ENCODE measurements at regions not wholly inside any gene's neighbourhood (a gene's known extent, or its start where the extent isn't known, plus 50 kb on each side); places are given as distances from the start of the nearest gene placed in this dataset.

DNA sequence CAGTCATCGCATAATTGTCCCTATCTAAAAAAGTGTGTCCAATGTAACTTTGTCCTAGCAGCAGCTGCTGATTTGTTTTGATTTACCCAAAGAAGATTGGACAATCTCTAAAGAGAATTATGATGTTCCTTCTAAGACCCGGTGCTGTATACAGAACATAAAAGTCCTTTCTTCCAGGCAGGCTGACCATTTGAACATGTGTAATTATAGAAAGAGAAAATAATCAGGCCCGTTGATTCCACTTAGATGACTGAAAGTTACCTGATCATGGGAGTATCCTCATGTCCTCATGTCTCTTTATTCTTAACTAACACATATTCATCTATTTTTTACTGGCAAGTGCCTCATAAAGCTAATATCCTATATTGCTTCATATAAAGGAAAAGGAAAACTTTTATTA is 164.1 kb upstream of the MRPS30 start:
- Mint-ChIP-seq H3K27me3 (ENCODE audit: insufficient read depth, unreplicated experiment) (no peaks in the 10 kb centered on the region), H3K27ac (ENCODE audit: unreplicated experiment) (no peak overlapping the region), H3K36me3 (ENCODE audit: insufficient read depth, unreplicated experiment) (no peaks in the 10 kb centered on the region), H3K4me3 (ENCODE audit: unreplicated experiment) (no peak overlapping the region), H3K4me1 (ENCODE audit: low read depth, unreplicated experiment) (no peaks in the 10 kb centered on the region), H3K9me3 (ENCODE audit: unreplicated experiment) (no peaks in the 10 kb centered on the region)
- H3K9me3 ChIP-seq: no peaks in the 10 kb centered on the region
- H3K27me3 ChIP-seq (replicated peaks; ENCODE audit: control insufficient read depth, insufficient read depth, low read length): no peaks in the 10 kb centered on the region
- intact Hi-C loops (cut with micrococcal nuclease; ENCODE audit: unreplicated experiment): no loop called here
- H3K4me3 ChIP-seq (ENCODE audit: low read depth, low read length): no peak overlapping the region
- TF ChIP-seq, protein P1, sequence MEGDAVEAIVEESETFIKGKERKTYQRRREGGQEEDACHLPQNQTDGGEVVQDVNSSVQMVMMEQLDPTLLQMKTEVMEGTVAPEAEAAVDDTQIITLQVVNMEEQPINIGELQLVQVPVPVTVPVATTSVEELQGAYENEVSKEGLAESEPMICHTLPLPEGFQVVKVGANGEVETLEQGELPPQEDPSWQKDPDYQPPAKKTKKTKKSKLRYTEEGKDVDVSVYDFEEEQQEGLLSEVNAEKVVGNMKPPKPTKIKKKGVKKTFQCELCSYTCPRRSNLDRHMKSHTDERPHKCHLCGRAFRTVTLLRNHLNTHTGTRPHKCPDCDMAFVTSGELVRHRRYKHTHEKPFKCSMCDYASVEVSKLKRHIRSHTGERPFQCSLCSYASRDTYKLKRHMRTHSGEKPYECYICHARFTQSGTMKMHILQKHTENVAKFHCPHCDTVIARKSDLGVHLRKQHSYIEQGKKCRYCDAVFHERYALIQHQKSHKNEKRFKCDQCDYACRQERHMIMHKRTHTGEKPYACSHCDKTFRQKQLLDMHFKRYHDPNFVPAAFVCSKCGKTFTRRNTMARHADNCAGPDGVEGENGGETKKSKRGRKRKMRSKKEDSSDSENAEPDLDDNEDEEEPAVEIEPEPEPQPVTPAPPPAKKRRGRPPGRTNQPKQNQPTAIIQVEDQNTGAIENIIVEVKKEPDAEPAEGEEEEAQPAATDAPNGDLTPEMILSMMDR (IDR thresholded peaks at IDR 0.05; ENCODE audit: insufficient read depth in 1 of 2, low read depth in 1 of 2, low read length in 1 of 2, severe bottlenecking in 1 of 2, unreplicated experiment in 1 of 2): no peak
- no TSS peak for BruUV-seq (replicated peaks)
- ChIA-PET CTCF (no interaction called here), POLR2A (no interaction called here)
- H3K36me3 ChIP-seq (ENCODE audit: control insufficient read depth, insufficient read depth, low read length): no peaks in the 10 kb centered on the region
- no peak for DNase-seq
- H3K4me1 ChIP-seq: no peaks in the 10 kb centered on the region

- POLR2A ChIA-PET: no interaction called here
- intact Hi-C loops (cut with micrococcal nuclease; ENCODE audit: unreplicated experiment): no loop called here
- CTCF ChIA-PET: no interaction called here
- H3K4me1 ChIP-seq: no peaks in the 10 kb centered on the region
- H3K4me3 ChIP-seq (ENCODE audit: low read depth, low read length): no peak overlapping the region
- DNase-seq: no peak
- H3K9me3 ChIP-seq: no peaks in the 10 kb centered on the region
- H3K36me3 Mint-ChIP-seq (ENCODE audit: insufficient read depth, unreplicated experiment): no peaks in the 10 kb centered on the region
- TF ChIP-seq, protein P1 (IDR thresholded peaks at IDR 0.05; ENCODE audit: insufficient read depth in 1 of 2, low read depth in 1 of 2, low read length in 1 of 2, severe bottlenecking in 1 of 2, unreplicated experiment in 1 of 2): no peak
- no peak overlapping the region for H3K4me3 Mint-ChIP-seq (ENCODE audit: unreplicated experiment)
- no peak overlapping the region for H3K27ac Mint-ChIP-seq (ENCODE audit: unreplicated experiment)
- H3K4me1 Mint-ChIP-seq (ENCODE audit: low read depth, unreplicated experiment): no peaks in the 10 kb centered on the region
- no peaks in the 10 kb centered on the region for H3K27me3 ChIP-seq (replicated peaks; ENCODE audit: control insufficient read depth, insufficient read depth, low read length)
- no peaks in the 10 kb centered on the region for H3K9me3 Mint-ChIP-seq (ENCODE audit: unreplicated experiment)
- BruUV-seq (replicated peaks): no TSS peak
- H3K36me3 ChIP-seq (ENCODE audit: control insufficient read depth, insufficient read depth, low read length): no peaks in the 10 kb centered on the region
- no peaks in the 10 kb centered on the region for H3K27me3 Mint-ChIP-seq (ENCODE audit: insufficient read depth, unreplicated experiment)
Observed at GRCh38 chr5:44641820-44642219, 166.9 kb upstream of the MRPS30 start.

DNA sequence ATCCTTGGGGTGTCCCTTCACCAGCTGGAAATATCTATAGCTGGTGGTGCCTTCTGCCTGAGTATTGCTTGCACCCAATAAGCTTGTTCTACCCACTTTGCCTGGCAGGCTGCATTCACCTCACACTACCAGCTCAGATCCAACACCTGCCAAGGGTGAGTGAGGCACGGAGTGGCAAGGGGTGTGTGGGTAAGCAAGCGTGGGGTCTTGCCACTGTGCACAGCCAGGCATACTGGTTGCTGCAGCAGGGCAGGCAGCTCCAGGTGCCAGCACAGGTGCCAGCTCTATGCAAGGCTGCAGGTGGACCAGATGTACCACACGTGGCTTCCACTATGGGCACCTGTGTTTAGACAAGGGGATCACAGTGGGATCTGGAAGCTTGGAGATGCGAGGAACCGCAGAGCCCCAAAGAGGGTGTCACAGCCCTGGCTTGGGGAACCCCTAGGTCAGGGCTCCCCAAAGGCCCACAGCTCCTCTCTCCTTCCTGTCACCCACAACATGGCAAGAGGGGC is 167.7 kb upstream of the MRPS30 start:
- BruUV-seq (replicated peaks): no TSS peak
- Histone ChIP-seq H3K4me1 (no peaks in the 10 kb centered on the region), H3K9me3 (no peaks in the 10 kb centered on the region), H3K4me3 (ENCODE audit: low read depth, low read length) (no peak overlapping the region), H3K36me3 (ENCODE audit: control insufficient read depth, insufficient read depth, low read length) (no peaks in the 10 kb centered on the region), H3K27me3 (replicated peaks; ENCODE audit: control insufficient read depth, insufficient read depth, low read length) (no peaks in the 10 kb centered on the region)
- H3K9me3 Mint-ChIP-seq (ENCODE audit: unreplicated experiment): no peaks in the 10 kb centered on the region
- ChIA-PET CTCF (no interaction called here), POLR2A (no interaction called here)
- no peak for DNase-seq
- TF ChIP-seq, protein P1 (IDR thresholded peaks at IDR 0.05; ENCODE audit: insufficient read depth in 1 of 2, low read depth in 1 of 2, low read length in 1 of 2, severe bottlenecking in 1 of 2, unreplicated experiment in 1 of 2): no peak
- intact Hi-C loops (cut with micrococcal nuclease; ENCODE audit: unreplicated experiment): no loop called here
- no peak overlapping the region for H3K4me3 Mint-ChIP-seq (ENCODE audit: unreplicated experiment)
- no peaks in the 10 kb centered on the region for H3K36me3 Mint-ChIP-seq (ENCODE audit: insufficient read depth, unreplicated experiment)
- H3K4me1 Mint-ChIP-seq (ENCODE audit: low read depth, unreplicated experiment): no peaks in the 10 kb centered on the region
- H3K27ac Mint-ChIP-seq (ENCODE audit: unreplicated experiment): no peak overlapping the region
- H3K27me3 Mint-ChIP-seq (ENCODE audit: insufficient read depth, unreplicated experiment): no peaks in the 10 kb centered on the region

All from Caco-2 (cell line).